IPS DF 6.9 (cell line): ENCODE measurements at regions not wholly inside any gene's neighbourhood (a gene's known extent, or its start where the extent isn't known, plus 50 kb on each side); places are given as distances from the start of the nearest gene placed in this dataset.
A peak's percentile ranks its signal among the peaks of the same experiment; 100 is the strongest.

Experiments
- DNase-seq: peaks from one replicate; pipeline ENCODE4 v3.0.0-alpha.2; 2013; ENCODE audit warnings: low read depth, low spot score
- H3K27ac ChIP-seq: one replicate; pipeline ENCODE4 v1.5.1; 2013; ENCODE audit warnings: low read length, control low read depth
- H3K27me3 ChIP-seq: 2 replicates; pipeline ENCODE4 v1.6.1; 2013; ENCODE audit warnings: mild to moderate bottlenecking, low read length; ENCODE audit not compliant: control insufficient read depth, insufficient read depth
- H3K36me3 ChIP-seq: 2 replicates; pipeline ENCODE4 v1.6.1; 2013; ENCODE audit warnings: low read length; ENCODE audit not compliant: control insufficient read depth, insufficient read depth
- H3K4me1 ChIP-seq: 2 replicates; pipeline ENCODE4 v1.6.1; 2013; ENCODE audit warnings: low read length; ENCODE audit not compliant: control insufficient read depth, insufficient read depth
- H3K4me3 ChIP-seq: 2 replicates; pipeline ENCODE4 v1.5.1; 2013; ENCODE audit warnings: mild to moderate bottlenecking, low read length
- H3K9me3 ChIP-seq: 2 replicates; pipeline ENCODE4 v1.6.1; 2013; ENCODE audit warnings: low read length, inconsistent platforms; ENCODE audit not compliant: control insufficient read depth, insufficient read depth
- WGBS: extraction: QIAGEN DNeasy Blood & Tissue Kit; methylation state at CpG from one replicate; pipeline ENCODE4 v1.1.7; 2013; ENCODE audit warnings: mixed read lengths, missing lambda C conversion rate; ENCODE audit not compliant: insufficient read length, insufficient coverage; 5-methylcytosine and 5-hydroxymethylcytosine counted together

- H3K9me3 ChIP-seq, result no peaks in the 10 kb centered on the region
- H3K36me3 ChIP-seq, result no peaks in the 10 kb centered on the region
- no peak for DNase-seq
- H3K27ac ChIP-seq, result no peak overlapping the region
- no peak overlapping the region for H3K4me3 ChIP-seq
- H3K27me3 ChIP-seq, result no peaks in the 10 kb centered on the region
- peaks cover 2% of the 10 kb centered on the region; the same call in 1 of the 2 replicates for H3K4me1 ChIP-seq
These were observed 73.9 kb upstream of the MC2R start for GRCh38 chr18:13989199-13989598.

DNA sequence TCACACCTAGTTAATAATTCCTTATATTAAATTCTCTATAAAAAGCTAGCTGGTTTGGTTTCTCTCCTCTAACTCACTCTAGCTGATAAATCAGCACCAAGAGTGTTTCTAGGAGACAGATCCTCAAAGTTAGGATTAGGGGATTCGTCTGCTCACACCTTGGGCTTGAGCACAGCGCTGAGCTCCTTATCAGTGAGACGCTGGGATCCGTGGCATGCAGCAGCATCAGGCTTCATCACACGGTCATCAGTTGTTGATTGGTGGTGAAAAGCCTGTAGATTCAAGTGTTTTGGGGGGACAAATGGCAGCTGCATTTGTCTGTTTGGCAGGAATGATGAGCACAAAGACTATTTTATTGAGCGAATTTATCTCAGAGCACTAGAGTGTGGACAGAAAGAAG, 72.6 kb upstream of the MC2R start:
- WGBS, result no CpG with 5 or more reads among the region's 6 CpGs

DNA sequence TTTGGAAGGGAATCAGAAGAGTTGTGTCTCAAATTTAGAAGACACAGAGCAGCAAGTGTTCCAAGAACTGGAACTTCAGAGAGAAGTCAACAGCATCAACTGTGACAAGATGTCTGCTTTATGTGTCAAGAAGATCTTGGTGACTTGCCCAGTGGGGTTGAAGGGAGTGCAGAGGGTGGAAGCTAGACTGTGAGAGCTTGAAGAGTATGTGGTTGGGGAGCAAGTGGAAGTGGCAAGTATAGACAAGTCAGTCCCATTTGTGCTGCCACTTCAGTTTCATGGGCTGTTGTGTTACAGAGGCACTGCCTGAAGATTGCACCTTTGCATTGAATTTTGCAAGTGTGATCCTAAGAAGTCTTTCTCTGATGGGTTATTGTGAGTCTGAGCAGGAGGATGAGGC, 68.7 kb upstream of the MC2R start:
- peaks cover 4% of the 10 kb centered on the region; the same call in 1 of the 2 replicates for H3K4me1 ChIP-seq
- no peaks in the 10 kb centered on the region for H3K27me3 ChIP-seq
- no peaks in the 10 kb centered on the region for H3K36me3 ChIP-seq
- H3K4me3 ChIP-seq, result no peak overlapping the region
- no peak overlapping the region for H3K27ac ChIP-seq
- no peak for DNase-seq
- no peaks in the 10 kb centered on the region for H3K9me3 ChIP-seq

More for the DNA sequence above, 72.6 kb upstream of the MC2R start:
- Histone ChIP-seq H3K4me1 (peaks cover 2% of the 10 kb centered on the region; the same call in 1 of the 2 replicates), H3K27me3 (no peaks in the 10 kb centered on the region), H3K4me3 (no peak overlapping the region), H3K36me3 (no peaks in the 10 kb centered on the region), H3K27ac (no peak overlapping the region), H3K9me3 (no peaks in the 10 kb centered on the region)
- DNase-seq, result no peak

DNA sequence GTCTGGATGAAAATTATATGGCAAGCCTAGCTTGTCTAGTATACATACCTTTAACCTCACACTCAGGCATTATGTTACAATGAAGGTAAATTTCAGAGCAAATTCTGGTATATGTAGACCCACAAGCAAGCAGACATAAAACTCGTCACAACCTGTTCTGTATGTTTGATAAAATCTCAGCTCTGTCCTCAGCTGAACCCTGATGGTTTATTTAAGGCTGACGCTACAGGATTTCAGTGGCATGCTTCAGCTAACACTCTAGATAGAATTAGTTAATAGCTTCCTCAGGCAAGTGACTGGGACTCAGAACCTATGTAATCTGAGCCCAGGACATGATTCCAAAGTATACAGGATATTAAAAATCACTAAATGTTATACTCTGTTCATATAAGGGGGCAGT, 68.2 kb upstream of the MC2R start:
- Histone ChIP-seq H3K4me1 (peaks cover 4% of the 10 kb centered on the region; the same call in 1 of the 2 replicates), H3K27ac (no peak overlapping the region), H3K4me3 (no peak overlapping the region), H3K9me3 (no peaks in the 10 kb centered on the region), H3K36me3 (no peaks in the 10 kb centered on the region), H3K27me3 (no peaks in the 10 kb centered on the region)
- no peak for DNase-seq
- WGBS, result no CpG with 5 or more reads among the region's 2 CpGs

DNA sequence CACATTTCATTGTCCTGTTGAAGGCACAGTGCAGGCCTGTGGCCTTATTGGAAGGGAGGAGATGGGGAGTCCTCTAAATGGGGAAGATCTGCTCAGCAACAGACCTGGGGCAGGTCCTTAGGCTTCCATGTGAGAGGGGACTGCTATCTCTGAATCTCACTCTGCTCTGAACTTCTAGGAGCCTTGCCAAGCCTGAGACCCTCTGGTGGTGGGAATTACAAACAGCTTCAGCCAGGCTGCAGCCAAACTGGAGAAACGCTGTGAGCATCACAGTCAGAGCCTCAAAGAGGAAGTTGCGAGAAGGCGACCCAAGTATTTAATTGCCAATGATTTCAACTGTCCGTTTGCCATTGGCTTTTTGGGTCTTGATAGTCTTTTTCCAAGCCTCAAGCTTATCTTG, 66.8 kb upstream of the MC2R start:
- Histone ChIP-seq H3K9me3 (no peaks in the 10 kb centered on the region), H3K36me3 (no peaks in the 10 kb centered on the region), H3K4me1 (peaks cover 2% of the 10 kb centered on the region; the same call in 1 of the 2 replicates), H3K4me3 (no peak overlapping the region), H3K27ac (no peak overlapping the region), H3K27me3 (no peaks in the 10 kb centered on the region)
- DNase-seq, result peak; percentile 47
- no CpG with 5 or more reads among the region's 4 CpGs for WGBS

- Histone ChIP-seq H3K9me3 (no peaks in the 10 kb centered on the region), H3K27me3 (no peaks in the 10 kb centered on the region), H3K4me1 (no peaks in the 10 kb centered on the region), H3K27ac (no peak overlapping the region), H3K36me3 (no peaks in the 10 kb centered on the region), H3K4me3 (no peak overlapping the region)
- no peak for DNase-seq
- WGBS, result no CpG with 5 or more reads among the region's 4 CpGs
These were observed 57.8 kb upstream of the MC2R start for GRCh38 chr18:13973061-13973575.
